Hypothalamus (tissue), 51 donors: ENCODE measurements at regions not wholly inside any gene's neighbourhood (a gene's known extent, or its start where the extent isn't known, plus 50 kb on each side); places are given as distances from the start of the nearest gene placed in this dataset.
"Not testable (repeated sequence)": the region's sequence is repeated elsewhere in the genome, so short reads cannot be mapped to it uniquely, and the experiment has no call there.

ENCODE experiments used
- DNase-seq, 51 donors: peaks; one replicate each; lab custom pipeline; 2025; lab: John Stamatoyannopoulos, UW

DNA sequence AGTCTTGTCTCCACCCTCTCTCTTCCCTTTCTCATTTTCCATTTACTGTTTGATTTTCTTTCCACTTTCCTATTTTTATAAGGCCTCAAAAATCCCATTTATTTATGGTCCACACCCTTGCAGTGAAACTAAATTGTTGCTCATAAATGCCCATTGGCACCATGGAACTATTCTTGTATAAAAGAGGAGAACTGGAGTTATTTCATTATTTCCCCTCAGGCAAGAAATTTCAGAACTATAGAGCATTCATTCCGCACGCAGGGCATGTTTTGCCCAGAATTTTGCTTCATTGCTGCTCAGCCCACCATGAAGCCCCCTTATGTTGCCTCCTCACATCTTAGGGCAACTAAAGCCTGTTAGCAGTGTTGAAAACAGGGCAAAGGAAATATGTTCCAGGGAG, 113.7 kb upstream of the MMADHC start:
- no peak for DNase-seq

DNA sequence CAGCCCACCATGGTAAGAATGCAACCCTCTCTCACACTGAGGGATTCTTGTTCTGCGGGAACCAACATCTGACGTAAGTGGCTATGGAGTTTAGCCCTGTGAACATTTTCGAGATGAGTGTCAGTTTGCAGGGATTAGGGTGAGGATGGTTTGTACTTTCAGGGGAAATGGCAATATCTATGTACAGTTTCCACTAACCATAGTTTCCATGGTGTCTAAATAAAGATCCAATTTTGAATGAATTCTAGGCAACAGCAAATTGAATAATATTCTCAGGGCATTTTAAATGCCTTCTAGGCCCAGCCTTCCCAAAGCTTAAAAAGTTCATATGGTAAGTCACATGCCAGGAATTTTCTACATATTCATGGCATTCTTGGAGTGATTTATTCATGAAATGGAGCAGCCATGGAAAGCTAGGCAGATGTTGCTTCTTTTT, 105.4 kb upstream of the MMADHC start:
- DNase-seq = no peak

DNA sequence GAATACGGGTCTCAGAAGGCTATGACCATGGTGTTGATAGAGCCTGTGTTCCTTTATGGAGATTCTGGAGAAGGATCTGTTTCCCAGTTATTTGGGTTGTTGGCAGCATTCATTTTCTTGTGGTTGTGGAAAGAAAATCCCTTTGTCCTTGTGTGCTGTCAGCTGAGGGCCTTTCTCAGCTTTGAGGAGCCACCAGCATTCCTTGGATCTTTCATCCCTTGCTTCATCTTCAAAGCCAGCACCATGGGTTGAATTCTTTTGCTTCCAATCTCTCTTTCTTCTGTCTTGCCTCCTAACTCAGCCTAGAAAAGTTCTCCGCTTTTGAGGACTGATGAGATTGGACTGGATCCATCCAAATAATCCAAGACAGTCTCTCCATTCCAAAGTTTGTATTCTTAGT, 103.2 kb upstream of the MMADHC start:
- DNase-seq = no peak

DNA sequence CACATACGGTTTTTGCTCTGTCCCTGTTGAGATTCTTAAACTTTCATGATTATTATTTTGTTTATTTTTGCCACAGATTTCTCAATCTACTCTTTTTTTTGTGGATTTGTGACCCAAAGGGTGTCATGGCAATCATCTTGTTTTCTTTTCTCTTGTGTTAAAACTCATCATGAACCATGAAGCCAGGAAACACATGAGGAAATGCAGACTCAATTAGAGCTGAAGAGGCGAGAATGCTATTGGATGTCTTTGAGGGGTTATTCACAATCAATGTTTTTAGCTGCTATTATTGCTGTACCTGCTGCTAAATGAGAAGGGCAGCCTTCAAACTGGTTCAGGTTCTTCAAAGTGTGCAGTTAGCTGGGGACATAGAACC, 99.5 kb upstream of the MMADHC start:
- DNase-seq = no peak

DNA sequence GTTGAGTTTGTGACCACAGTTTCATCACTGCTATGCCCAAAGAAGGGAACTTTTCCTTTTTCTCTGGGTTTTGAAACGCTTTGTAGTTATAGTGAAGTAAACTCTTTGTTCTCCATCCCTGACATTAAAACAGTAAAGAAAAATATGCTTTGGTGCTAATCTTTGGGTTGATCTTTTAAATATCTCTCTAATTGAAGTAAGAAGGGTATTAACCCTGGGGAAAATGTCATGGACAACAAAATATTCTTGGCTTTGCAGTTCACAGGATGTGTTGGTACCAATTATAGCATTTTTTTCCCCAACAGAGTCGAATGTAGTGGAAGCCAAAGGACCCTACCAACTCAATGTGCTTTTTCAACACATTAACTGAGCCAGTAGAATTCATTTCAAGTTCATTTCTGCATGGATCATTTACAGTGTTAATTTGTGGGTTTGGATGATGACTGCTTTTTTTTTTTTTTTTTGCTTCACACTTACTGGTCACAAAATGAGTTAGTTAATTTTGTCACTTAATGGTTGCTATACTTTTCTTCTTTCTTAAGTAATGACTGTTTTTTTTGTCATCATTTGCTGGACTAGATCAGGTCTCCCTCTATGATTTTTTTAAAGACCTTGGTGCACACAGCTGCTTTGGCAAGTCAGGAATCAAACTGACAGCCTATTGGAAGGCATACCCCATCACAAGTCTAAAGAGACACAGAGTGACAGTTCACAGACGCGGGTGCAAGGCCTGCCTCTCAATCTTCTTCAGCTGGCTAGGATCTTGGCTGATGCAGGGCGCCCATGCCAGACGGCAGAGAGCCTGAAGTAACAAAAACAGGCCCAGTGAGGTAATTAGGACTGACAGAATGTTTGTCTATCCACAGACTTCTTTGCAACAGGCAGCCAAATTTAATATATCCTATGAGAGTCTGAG, 98.8 kb upstream of the MMADHC start:
- DNase-seq = no peak

DNA sequence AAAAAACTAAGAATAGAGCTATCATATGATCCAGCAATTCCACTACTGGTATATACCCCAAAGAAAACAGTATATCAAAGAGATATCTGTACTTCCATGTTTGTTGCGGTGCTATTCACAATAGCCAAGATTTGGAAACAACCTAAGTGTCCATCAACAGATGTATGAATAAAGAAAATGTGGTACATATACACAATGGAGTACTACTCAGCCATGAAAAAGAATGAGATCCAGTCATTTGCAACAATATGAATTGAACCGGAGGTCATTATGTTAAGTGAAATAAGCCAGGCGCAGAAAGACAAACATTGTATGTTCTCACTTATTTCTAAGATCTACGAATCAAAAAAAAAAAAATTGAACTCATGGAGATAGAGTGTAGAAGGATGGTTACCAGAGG, 97.8 kb upstream of the MMADHC start:
- not testable (repeated sequence) for DNase-seq

DNA sequence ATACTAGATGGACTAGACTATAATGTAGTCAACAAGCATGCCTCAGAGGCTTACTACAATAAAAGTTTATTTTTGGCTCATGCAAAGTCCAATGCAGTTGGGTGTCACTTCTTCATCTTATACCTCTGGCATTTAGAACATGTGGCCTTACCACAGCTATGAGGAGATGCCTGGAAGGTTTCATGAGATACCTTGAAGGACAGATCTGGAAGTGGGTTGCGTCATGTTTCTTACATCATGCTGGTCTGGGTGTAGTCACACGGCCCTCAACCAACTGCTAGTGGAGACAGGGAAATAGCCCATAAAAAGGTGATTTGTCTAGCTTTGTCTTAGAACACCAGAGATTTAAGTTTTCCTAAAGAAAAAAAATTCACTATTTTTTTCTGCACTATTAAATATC, 91.7 kb upstream of the MMADHC start:
- no peak for DNase-seq

DNA sequence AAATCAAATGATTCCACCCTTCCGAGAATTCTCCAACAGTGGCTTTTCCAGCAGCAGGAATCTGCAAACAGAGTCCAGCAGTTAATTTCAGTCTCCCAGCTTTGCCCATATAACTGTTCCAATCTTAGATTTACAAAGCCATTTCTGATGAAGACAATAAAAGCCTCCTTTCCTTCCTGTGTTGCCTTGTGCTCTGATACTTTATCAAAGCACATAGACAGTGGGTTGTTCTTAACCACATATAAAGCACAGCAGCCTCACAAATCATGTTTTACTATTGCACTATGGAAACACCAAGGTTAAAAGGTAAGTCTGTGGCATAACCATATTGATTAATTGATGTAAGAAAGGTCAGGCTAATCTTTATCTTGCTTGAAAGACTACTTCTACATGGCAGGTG, 89.8 kb upstream of the MMADHC start:
- DNase-seq = no peak

DNA sequence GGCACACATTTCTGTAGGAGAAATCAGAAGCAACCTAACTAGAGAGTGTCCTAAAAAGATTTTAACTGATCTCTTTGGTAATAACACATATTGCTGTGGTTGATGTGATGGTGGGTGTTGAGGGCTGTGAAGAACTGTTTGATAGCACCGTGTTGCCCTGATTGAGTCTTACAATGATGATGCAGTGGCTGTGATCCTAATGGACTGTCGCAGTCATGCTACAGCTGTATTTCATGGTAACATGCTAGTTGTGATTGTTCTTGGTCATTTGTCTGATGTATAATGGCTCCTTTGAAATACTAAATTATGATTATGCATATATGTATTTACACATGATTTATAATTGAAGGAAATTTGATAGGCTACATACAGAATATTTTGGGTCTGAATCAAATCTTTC, 82.5 kb upstream of the MMADHC start:
- no peak for DNase-seq

DNA sequence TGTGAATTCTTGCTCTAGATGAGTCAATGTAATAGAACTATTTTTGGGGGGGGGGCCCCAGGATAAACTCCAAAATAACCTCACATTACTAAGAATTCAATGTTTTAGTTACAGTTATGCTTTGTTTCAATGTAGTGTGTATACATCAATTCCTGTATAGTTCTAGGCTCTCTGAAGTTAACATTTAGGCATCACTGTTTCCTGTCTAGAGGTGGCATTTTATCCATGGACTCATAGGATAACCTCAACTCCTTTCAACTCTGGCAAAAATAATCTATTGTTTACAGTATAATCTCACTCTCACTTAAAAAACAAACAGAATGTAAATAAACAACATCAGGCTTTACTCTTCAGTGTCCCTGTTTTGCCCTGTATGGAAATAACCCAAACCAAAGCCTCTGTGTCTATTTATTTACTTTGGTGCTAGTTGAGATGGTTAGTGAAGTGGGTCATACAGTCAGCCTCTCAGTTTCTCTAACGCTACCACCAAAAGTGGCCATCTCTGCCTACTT, 79.3 kb upstream of the MMADHC start:
- DNase-seq = no peak

DNA sequence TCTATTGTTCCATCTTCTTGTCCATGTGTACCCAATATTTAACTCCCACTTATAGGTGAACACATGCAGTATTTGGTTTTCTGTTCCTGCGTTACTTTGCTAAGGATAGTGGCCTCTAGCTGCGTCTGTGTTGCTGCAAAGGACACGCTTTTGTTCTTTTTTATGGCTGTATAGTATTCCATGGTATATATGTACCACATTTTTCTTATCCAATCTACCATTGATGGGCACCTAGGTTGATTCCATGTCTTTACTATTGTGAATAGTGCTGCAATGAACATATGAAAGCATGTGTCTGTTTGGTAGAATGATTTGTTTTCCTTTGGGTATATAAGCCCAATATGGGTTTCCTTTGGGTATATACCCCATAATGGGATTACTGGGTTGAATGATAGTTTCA, 77.3 kb upstream of the MMADHC start:
- no peak for DNase-seq

DNA sequence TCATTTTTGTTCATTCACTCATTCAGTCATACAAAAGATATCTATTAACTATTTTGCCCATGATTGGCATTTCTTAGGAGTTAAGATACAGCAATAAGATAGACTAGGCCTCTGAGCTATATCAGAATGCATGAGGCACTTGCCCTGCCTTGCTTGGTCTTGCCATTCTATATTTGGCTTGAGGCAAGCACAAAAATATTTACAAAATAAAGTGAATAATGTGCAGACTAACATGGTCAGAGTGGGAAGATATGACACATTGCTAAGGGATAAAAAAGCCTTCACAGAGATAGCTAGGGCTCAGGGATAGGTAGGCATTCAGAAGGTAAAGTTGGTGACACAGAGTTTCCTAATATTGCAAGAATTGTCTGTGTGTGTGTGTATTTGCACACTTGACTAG, 75.0 kb upstream of the MMADHC start:
- DNase-seq = no peak

DNA sequence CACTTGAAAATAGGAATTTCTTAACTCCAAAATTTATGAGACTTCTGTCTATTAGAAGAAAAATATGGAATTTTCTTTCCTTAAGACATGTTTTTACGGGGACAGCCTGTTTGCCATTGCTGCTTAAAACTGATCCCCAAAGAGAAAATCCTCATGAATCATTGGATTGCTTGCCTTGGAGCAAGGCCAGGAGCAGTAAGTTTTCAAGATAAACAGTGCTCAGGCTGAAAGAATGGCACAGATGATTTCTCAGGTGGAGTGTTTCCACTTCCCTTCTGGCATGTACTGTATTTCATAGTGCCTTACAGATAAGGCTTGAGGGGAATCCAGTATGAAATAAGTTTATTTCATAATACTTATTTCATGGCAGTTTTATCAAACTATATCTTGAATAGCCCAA, 74.3 kb upstream of the MMADHC start:
- DNase-seq = no peak

DNA sequence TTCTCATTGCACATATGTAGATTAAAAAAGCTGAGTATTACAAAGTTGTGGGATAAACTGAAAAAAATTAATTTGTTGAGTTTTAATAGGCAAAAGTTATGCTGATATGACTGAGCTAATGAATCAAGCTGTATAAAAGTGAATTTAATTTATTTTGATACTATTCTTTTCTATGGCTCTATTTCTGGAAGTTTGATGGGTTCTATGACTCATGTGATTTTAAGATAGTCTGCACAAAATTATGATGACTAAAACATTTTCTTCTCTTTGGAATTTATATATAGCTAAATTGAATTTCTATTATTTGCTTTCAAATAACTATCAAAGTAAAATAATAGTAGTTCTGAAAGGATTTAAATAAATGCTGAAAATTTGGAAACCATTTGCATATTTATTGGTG, 71.0 kb upstream of the MMADHC start:
- no peak for DNase-seq

DNA sequence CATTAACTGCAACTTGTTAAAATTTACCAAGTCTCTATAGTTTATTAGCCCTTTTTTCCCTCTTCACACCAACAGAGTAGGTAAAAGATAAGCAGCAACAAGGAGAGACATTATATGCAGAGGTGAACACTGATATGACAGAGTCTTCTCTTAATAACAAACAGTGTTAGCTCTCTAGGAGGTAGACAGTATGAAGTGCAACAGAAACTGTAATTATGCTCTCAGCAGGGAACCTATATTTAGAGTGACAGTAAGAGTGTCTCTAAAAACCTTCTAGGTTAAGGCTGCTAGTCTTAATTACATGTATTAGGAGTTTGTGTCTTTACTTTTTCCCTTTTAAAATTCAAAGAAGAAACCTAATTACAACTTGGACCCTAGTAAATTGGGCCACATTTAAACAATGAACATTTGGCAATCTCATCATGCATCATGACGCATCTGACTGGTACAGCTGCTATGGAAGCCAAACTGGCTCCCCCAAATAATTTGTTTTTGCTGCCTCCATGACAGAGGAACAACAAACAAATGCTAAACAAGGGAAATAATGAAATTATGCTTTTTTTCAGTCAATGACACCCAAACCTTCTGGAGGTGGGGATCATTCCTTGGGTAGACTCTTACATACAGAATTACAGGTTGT, 69.9 kb upstream of the MMADHC start:
- no peak for DNase-seq

DNA sequence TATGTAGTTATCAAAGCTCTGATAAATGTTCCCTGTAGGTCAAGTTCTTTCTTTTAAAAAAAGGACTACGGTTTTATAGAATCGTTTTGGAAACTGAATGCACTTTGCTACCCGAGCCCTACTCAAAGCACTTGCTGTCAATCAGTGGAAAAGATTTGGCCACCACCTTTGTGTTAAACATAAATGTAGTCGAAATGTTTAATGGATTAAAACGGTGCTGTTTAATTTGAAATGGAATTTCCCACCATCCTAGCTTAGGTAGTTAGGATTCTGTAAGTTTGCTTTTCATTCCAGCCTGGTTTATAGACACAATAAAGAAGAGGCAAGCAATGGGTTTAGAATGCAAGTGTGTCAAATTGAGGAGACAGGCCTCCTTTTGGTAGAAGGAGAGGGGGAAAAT, 69.4 kb upstream of the MMADHC start:
- DNase-seq = no peak

DNA sequence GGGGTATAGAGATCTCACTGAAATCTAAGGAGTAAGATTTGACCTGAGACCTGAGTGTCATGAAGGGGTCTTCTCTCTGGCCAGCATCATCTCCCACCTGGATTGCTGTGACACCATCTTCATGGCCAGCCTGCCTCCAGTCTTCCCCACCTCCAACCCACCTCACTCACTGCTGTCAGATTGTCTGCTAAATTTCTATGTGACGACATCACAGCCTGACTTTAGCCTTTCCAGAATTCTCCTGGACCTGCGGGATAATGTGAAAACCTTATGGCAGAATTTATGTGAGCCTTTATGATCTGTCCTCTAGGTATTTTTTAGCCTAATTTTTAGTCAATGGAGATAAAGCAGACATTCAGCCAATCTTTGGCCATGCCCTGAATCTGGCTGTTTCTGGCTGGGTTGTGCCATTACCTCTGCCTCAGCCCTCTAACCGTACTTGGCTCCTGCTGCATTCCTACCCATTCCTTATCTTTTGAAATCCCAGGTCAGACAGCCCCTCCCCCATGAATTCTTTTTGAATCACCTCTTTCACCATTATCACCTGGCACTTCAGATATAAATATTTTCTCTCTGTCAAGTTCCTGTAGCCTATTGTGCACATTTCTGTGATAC, 66.4 kb upstream of the MMADHC start:
- DNase-seq = no peak

DNA sequence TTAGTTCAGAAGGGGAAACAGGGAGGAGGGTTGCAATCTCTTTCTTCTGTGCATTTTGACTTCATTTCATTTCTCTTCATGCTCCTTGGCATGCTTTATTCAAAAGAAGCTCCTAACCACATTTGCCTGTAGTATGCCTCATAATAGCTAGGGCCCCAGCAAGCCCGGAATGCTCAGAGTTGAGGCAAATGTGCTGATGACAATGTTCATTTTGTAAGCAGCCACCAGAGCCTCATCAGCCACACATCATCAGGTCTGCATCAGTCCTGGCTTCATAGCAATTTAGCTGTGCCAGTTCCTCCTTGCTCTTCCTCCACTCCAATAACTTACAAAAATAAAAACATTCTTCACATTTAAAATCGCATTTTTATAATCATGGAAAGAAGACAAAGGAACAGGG, 65.4 kb upstream of the MMADHC start:
- no peak for DNase-seq

DNA sequence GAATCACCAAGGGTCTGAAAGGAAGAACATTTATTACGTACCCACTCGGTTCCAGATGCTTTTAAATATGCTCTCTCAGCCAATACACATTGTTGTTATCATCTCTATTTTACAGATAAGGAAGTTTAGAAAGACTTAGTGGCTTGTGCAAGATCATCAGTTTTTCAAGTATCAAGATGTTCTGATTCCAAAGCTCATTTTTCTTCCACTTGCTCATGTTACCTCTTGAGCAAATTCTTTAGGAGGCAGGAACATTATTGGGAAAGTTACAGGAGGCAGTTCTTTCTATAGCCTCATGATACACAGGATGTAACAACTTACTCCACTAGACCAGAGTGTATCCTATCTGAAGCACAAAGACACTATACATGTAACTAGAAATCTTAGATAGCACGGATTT, 65.0 kb upstream of the MMADHC start:
- no peak for DNase-seq

DNA sequence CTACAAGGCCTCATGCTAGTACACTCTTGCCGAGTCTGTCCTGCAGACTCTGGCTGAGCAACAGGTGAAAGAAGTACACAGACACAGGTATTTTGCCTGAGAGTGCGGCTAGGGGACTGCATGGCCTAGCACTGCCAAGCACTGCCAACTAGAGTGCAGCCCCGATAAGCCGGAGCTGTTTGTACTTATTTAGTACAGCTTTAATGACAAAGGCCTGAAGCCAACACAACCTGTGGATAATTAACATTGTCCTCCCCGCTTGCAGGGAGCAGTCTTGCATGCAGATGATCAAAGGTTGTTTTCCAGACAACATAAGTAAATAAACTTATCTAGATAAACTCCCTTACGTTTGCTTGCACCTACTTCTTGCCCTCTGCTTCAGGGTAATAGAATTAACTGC, 63.7 kb upstream of the MMADHC start:
- no peak for DNase-seq

DNA sequence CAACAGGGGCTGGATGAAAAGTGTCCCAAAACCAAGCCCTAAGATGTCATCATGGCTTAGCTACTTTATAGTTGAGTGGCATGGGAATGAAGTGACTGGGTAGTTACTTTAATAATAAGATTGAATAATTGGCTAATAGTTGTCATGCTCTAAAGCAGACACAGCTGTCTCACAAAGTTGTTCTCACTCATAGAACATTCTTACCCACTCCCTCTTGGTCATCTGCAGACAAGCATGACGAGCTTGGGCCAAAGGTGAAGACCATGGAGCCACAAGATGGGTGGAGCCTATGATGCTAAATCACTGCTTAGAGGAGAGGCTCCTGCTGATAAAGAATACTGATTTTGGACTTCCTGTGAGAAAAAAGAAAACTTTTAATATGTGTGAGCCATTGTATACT, 62.4 kb upstream of the MMADHC start:
- DNase-seq = no peak
